OCI-LY3 (cell line): ENCODE measurements at regions not wholly inside any gene's neighbourhood (a gene's known extent, or its start where the extent isn't known, plus 50 kb on each side); places are given as distances from the start of the nearest gene placed in this dataset.

Source experiments
- CTCF ChIP-seq: fragments of 200-600, 300-600 bp; sonication (generic); IDR thresholded peaks from 2 replicates; pipeline ENCODE4 v1.5.1; 2014; ENCODE audit warnings: antibody characterized with exemption, low read length, low read depth
- EZH2phosphoT487 ChIP-seq: fragments of 200-600 bp; shearing (Covaris generic); IDR thresholded peaks from 2 replicates; pipeline ENCODE4 v1.6.1; 2018; ENCODE audit warnings: antibody characterized with exemption, mixed run types, low read depth

DNA sequence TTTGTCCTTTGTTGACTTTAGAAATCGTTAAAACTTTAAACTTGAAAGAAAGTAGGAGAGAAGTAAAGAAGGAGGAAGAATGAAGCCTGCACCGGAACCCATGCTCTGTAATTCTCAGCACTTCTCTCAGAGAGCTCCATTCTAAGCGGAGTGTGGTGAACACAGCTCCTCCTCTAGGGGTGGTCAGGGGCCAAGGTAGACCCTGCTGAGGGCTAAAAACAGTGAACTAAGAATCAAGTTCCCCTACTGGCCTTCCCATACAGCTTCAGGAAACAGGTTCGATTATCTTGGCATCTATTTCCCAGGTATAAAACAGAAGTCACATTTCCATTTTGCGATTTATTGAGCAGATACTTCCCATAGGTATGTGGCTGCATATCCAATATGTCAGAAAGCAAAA lies 92.7 kb upstream of the ASAP2 start:
- TF ChIP-seq CTCF (no peak), EZH2phosphoT487 (no peak)
